ENCODE measurements at regions not wholly inside any gene's neighbourhood (a gene's known extent, or its start where the extent isn't known, plus 50 kb on each side); places are given as distances from the start of the nearest gene placed in this dataset.

DNA sequence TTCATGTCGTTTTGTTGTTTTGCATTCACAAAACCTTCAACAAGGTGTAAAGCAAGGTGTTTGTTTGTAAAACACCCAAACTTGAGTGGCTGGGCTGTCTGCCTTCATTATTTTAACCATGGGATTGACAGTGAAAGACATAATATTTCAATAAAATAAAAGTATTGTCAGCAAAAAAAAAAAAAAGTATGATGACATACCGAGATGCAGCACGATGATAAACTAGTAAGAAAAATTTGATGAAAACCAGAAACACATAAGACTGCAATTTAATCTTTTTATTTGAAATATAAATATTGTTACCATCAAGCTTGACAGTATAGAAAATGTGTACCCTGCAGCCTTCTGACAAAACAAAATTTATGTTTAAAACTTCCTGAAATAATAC lies 419.3 kb upstream of the DYNLRB2 start:
- TF ChIP-seq, protein P1, sequence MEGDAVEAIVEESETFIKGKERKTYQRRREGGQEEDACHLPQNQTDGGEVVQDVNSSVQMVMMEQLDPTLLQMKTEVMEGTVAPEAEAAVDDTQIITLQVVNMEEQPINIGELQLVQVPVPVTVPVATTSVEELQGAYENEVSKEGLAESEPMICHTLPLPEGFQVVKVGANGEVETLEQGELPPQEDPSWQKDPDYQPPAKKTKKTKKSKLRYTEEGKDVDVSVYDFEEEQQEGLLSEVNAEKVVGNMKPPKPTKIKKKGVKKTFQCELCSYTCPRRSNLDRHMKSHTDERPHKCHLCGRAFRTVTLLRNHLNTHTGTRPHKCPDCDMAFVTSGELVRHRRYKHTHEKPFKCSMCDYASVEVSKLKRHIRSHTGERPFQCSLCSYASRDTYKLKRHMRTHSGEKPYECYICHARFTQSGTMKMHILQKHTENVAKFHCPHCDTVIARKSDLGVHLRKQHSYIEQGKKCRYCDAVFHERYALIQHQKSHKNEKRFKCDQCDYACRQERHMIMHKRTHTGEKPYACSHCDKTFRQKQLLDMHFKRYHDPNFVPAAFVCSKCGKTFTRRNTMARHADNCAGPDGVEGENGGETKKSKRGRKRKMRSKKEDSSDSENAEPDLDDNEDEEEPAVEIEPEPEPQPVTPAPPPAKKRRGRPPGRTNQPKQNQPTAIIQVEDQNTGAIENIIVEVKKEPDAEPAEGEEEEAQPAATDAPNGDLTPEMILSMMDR (IDR thresholded peaks at IDR 0.05; ENCODE audit: low read depth, low read length): no peak
- no peak overlapping the region for H3K27ac ChIP-seq

DNA sequence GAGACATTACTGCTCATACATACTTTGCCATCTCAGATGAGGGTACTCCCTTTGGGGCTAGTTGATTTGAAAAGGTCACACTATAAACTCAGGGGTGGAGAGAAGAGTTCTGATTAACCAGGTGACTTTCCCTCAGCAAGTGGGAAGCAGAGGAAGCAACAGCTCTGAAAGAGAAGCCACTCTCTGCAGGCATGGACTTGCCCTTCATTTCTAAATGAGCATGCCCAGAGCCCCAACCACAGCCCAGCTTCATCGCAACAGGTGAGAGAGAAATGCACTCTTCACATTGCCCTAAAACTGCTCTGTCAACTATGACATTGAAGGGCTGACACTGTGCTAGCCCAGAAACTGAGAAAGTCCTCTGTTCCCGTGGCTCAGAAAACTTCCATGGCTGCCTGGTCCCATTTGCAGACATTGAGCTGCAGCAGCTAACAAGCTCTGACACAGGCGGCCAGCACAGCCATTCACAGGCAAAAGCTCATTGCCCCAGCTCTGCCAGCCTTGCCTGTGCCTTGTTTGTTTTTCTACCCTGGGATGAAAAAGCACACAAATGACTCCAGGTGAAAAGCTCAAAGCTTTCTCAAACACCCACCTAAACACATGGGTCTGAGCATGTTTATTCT lies 419.8 kb upstream of the DYNLRB2 start:
- Histone ChIP-seq H3K4me3 (no peak overlapping the region), H3K9me3 (ENCODE audit: low read depth) (no peaks in the 10 kb centered on the region), H3K27ac (no peak overlapping the region), H3K4me1 (ENCODE audit: low read depth) (no peaks in the 10 kb centered on the region), H3K27me3 (peaks cover 18% of the 10 kb centered on the region), H3K36me3 (no peaks in the 10 kb centered on the region)
- DNase-seq (ENCODE audit: low read depth in 1 of 2, low spot score in 1 of 2): no peak
- TF ChIP-seq, protein P1 (IDR thresholded peaks at IDR 0.05; ENCODE audit: low read depth, low read length): no peak

More for the DNA sequence above, 419.3 kb upstream of the DYNLRB2 start:
- Histone ChIP-seq H3K36me3 (no peaks in the 10 kb centered on the region), H3K27me3 (peaks cover 20% of the 10 kb centered on the region), H3K4me1 (ENCODE audit: low read depth) (no peaks in the 10 kb centered on the region), H3K4me3 (no peak overlapping the region), H3K9me3 (ENCODE audit: low read depth) (no peaks in the 10 kb centered on the region)
- no peak for DNase-seq (ENCODE audit: low read depth in 1 of 2, low spot score in 1 of 2)

DNA sequence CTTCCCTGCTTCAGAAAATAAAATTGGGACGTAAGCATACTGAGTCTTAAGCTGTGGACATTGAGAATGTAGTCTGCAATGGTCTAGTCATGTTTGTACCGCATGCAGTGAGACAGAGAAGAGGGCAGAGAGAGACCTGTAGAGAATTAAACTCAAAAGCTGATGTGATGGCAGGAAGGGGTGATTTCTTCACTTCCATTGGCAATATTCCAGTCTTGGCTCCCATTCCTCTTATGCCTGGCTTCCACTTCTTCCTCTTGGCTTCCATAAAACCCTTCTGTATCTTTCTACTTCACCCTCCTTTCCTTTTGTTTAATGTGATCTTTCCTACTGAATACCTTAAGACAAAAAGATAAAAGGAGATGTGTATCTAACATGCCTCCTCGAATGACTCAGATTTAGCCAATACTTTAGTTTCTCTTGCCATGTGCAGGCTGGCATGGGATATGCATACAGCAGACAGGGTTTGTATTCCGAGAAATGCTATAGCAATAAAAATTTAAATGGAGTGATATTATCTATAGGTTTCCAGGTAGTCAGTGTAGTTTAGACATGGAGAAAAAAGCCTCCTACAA lies 423.1 kb upstream of the DYNLRB2 start:
- no peaks in the 10 kb centered on the region for H3K4me1 ChIP-seq (ENCODE audit: low read depth)
- peak in 1 of 2 donors; percentile 4 for DNase-seq (ENCODE audit: low read depth in 1 of 2, low spot score in 1 of 2)
- no peak overlapping the region for H3K27ac ChIP-seq
- TF ChIP-seq, protein P1 (IDR thresholded peaks at IDR 0.05; ENCODE audit: low read depth, low read length): no peak
- no peaks in the 10 kb centered on the region for H3K36me3 ChIP-seq
- H3K4me3 ChIP-seq: no peak overlapping the region
- H3K9me3 ChIP-seq (ENCODE audit: low read depth): no peaks in the 10 kb centered on the region
- peaks cover 20% of the 10 kb centered on the region for H3K27me3 ChIP-seq

DNA sequence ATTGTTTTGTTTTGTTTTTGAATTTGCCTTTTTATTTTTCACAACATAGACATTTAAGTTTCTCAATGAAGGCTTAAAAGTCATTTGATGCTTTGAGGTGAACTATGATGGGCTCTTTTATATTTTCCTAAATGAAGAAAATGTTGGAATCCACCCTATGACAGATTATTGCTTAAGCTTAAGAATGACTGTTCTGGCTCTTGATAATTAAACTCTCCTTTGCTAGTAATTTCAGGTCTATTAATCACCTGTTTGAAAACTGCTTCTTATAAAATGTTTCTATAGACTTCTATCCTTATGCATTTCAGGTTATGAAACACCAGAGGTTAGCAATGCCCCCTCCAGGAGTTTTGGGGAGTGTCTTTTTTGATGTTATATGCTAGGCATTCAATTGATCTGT lies 424.1 kb upstream of the DYNLRB2 start:
- Histone ChIP-seq H3K27ac (no peak overlapping the region), H3K27me3 (peaks cover 22% of the 10 kb centered on the region), H3K36me3 (no peaks in the 10 kb centered on the region), H3K9me3 (ENCODE audit: low read depth) (no peaks in the 10 kb centered on the region), H3K4me1 (ENCODE audit: low read depth) (no peaks in the 10 kb centered on the region), H3K4me3 (no peak overlapping the region)
- DNase-seq (ENCODE audit: low read depth in 1 of 2, low spot score in 1 of 2): no peak
- TF ChIP-seq, protein P1 (IDR thresholded peaks at IDR 0.05; ENCODE audit: low read depth, low read length): no peak

DNA sequence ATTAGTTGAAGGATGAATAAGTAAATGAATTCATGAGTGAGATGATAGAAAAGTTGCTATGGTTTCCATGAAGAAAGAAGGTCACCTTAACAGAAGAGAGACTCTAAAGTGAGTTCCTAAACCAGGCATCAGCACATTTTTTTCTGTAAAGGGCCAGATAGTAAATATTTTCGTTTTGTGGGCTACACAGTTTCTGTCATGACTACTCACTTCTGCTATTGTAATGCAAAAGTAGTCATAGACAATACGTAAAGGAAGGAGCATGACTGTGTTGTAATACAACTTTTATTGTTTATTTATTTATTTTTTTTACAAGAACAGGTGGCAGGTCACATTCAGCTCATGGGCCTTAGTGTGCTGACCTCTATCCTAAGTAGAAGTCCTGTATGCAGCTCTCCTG lies 426.1 kb upstream of the DYNLRB2 start:
- H3K4me1 ChIP-seq (ENCODE audit: low read depth): no peaks in the 10 kb centered on the region
- H3K27me3 ChIP-seq: peaks cover 16% of the 10 kb centered on the region
- TF ChIP-seq, protein P1 (IDR thresholded peaks at IDR 0.05; ENCODE audit: low read depth, low read length): no peak
- H3K36me3 ChIP-seq: no peaks in the 10 kb centered on the region
- no peak overlapping the region for H3K4me3 ChIP-seq
- DNase-seq (ENCODE audit: low read depth in 1 of 2, low spot score in 1 of 2): no peak
- no peaks in the 10 kb centered on the region for H3K9me3 ChIP-seq (ENCODE audit: low read depth)
- H3K27ac ChIP-seq: no peak overlapping the region
